NAMALWA (cell line): ENCODE measurements at regions not wholly inside any gene's neighbourhood (a gene's known extent, or its start where the extent isn't known, plus 50 kb on each side); places are given as distances from the start of the nearest gene placed in this dataset.

ENCODE experiments used
- DNase-seq: peaks from one replicate; pipeline ENCODE4 v3.0.0-alpha.2; 2015; ENCODE audit warnings: low spot score

DNA sequence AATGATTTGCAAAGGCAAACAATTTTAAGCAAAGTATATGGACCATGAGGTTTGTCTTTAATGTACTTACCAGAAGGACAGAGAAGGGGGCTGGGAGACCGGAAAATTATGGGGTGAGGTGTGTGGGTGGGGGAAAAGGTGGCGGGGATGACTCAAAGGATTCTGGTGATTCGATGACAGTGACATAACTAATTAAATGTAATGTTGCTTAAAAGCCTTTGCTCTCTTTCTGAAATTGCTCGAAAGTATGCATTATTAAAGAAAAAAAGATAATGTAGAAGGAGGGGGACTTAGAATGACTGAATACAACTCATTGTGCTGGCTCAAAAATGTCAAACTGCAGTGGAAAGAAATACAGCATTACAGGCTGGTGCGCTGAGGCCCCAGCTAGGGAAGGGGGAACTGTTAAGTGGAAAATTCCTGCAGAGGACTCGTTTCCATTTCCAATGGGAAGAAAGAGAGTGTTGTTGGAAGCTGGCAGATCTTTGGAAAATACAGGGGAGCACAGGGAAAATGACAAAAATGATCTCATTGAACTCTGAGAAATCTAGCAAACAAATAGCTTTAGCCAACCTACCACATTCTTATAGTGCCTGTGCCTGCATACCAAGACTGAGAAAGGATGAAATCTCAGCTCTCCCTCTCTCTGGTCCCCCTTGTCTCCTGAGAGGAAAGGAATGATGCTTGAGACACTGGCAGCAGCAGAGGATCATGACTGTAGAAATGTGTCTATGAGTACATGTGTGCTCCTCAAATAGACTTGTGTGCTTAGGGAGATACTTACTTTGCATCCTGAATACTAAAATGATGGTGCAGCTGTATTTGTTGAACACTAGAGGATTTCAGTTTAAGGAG is 632.4 kb downstream of the NYAP2 start:
- no peak for DNase-seq

DNA sequence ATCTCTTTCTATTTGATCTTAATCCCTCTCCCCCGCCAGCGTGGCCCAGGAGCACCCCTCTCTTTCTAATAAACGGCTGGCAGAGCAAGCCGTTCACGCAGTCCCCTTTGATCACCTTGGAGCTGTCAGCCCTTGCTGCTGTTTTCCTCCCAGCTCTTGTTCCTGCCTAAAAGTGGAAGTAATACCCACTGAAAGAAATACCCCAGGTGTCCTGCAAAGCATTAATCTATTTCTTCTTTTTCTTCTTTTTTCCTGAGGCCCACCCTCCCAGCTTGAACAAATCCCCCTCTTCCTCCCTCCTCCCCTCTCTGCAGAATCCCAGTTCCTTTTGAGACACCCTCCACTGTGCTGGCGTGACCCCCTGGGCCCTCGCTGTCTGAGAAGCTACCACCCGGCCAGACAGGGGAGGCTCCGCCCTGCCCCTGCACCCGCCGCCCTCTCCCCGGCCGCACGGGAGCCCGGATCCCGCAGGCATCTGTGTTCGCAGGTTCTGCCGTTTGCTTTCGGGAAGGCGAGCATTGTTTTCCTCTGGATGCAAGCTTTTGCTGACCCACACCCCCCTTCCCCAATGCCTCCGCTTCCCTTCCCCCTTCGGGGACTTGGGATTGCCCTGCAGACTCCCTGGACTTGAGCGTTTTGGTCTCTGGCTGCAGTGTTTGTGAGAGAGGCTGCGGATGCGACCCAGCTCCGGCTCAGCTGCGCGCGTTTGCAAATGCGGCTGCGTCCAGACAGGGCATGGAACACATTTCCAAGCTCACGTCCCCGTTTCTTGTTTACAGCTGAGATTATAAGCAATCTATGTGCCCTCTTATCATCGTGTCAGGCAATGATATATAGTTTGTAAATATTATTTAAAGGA is 631.5 kb downstream of the NYAP2 start:
- DNase-seq = no peak

DNA sequence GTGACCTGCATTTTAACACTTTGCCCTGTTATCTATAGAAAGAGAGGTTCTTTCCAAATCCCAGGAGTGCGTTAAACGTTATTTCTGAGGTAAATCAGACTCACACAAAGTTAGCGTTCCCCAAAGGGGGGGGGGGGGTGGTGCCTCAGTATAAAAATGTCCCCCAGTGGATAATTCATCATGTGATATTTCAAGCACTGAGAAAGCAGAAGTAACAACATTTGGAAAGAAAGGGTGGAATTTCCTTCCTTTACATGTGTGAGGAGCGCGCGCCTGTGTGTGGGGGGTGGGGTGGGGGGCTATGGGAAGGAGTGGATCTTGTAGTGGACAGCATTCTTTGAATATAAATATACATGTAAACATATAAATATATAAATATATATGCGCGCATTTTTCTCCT is 630.9 kb downstream of the NYAP2 start:
- DNase-seq = no peak

DNA sequence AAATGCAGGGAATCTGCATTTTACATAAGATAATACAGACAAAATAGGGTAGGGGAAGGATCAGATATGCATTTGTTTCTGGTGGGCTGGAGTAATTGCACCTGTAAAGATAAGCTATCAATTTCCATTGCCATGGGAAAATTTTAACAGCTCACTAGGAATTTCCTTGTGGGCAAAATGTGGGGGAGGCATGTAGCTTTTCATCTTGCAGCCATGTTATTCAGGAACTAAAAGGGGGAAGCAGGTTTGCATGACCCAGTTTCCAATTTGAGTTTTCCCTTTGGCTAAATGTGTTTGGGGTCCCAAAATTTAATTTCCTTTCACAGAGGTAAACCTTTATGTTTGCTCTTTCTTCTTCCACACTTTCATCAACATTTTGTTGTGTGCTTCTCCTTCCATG is 624.4 kb downstream of the NYAP2 start:
- no peak for DNase-seq

DNA sequence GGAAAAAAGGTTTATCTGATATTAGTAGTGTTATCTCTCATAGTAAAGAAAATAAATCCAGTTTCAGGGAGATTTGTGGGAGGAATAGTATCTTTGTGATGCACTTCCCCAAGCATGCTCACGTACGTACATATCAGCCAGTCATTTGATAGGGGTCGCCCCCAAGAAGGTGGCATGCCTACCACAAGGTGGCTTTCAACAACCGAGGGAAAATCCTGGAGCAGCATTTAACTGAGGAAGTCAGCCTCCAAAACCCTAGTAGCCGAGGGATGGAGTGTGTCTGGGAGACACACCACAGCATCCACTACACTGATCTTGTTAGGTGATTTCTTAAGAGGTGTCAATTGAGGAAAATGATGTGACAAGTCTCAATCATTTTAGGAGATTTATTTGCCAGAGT is 623.9 kb downstream of the NYAP2 start:
- DNase-seq = no peak

DNA sequence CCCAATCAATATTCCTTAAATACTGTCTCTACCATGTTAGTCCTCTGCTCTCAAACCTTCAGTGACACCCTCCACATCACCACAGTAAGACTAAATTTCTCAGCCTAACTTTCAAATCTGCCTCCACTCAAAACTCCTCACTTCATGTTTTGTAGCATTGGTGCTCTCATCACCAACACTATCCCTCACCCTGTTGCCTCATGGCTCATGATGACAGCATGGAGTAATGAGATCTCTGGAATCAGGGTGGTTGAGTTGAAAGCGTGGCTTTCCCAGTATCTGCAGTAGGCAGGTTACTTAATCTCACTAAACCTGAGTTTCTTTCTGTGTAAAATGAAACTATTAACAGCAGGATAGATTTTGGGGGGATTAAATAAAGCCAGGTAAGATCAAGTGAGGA is 621.4 kb downstream of the NYAP2 start:
- DNase-seq = no peak

DNA sequence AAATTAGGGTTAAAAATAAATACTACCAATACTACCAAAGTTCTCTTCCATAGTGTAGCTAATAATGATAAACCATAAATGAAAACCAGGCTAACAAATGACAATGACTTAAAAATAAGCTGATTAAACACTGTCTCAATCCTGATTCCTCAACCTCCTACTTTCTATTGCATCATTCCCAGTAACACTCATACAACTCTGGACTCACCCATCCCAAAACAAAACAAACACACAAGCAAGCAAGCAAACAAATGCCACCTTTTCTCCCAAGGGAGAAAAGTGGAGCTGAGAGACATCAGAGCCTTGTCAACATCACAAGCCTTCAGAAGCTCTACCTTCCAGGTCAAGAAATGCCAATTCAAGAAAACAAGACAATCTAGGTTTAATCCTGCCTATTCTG is 620.7 kb downstream of the NYAP2 start:
- no peak for DNase-seq

DNA sequence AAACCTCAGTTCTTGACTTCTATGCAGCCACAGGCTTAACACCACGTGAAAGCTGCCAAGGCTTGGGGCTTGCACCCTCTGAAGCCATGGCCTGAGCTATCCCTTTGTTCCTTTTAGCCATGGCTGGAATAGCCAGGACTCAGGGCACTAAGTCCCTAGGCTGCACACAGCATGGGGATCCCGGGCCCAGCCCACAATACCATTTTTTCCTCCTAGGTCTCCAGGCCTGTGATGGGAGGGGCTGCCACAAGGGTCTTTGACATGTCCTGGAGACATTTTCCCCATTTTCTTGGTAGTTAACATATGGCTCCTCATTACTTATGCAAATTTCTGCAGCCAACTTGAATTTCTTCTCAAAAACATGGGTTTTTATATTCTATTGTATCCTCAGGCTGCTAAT is 619.1 kb downstream of the NYAP2 start:
- DNase-seq = no peak

DNA sequence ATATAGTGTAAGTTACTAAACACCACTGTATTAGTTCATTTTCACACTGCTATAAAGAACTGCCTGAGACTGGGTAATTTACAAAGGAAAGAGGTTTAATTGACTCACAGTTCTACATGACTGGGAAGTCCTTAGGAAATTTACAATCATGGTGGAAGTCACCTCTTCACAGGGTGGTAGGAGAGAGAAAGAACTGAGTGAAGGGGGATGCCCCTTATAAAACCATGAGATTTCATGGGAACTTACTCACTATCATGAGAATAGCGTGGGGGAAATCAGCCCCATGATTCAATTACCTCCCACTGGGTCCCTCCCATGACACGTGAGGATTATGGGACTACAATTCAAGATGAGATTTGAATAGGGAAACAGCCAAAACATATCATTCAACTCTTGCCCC is 618.0 kb downstream of the NYAP2 start:
- DNase-seq = no peak

DNA sequence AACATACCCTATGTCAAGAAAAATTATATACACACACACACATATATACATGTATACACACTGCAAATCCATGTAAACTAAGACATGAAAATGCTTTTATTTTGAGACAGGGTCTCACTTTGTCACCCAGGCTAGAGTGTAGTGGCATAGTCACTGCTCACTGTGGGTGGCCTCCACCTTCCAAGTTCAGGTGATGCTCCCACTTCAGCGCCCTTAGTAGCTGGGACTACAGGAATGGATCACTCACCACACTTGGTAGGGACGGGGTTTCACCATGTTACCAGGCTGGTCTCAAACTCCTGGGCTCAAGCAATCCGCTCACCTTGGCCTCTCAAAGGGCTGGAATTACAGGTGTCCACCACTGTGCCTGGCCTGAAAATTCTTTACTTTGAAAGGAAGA is 617.6 kb downstream of the NYAP2 start:
- DNase-seq = no peak

DNA sequence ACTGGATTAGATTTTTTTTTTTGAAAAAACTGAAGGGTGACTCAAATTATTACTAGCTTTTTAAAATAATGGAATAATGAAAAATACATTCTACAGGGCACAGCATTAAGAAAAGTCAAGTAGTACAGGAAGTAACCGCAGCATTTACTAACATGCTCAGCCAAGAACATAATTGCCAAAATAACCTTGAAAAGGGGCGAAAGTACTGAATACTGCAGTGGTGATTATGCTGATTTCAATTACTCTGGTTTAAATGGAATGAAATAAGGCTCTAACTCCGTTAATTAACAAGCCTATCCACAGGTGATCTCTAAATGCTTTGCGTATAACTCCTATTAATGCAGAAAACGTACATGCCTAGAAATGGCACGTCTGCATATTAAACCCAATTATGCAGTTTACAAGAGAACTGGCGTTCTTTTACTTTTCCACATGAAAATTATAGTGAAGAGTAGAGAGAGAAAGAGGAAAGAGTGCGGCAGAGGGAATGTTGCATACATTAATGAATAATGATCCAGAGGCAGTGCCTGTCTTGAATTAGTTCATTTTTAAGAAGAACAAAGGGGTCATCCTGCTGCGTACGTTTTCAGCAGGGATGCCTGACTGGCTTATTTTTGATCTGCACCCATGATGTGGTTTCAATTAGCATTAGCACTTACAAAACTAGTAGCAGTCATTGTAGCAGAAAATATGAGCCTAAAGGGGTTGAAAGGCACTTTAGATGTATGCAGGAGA is 612.4 kb downstream of the NYAP2 start:
- DNase-seq = no peak

DNA sequence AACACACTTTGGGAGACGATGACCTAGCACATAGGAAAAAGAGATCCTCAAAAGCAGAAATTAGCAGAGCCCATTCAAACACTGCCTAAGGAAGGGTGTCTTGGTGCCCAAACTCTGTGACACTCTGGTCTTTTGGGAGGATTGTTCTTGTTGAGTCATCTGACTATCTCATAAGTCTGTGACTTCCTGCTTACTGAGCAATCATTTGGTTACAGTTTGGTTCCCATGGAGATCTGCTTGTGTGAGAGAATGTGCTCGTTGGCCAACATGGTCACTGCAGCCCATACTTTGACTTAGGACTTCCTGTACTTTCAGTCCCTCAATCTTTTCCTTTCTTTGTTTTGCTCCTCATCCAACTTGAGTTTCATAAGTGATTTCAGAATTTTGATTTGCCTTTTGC is 602.9 kb downstream of the NYAP2 start:
- no peak for DNase-seq

DNA sequence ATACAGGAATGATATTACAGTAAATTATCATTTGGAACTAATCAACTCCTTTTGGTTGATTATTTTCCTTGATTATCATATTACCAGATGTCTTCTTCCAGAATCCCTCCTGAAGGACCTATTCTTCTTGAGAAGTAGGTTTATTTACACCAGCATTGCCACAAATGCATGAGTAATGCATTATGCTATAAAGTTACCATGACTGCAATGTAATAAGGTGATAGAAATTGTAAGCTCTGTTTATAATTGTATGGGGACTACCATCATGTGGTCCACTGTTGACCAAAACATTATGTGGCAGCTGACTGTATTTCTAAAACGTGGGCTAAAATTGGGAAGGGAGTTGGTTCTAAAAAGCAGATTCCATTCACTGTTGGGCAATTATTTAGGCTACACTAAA is 602.2 kb downstream of the NYAP2 start:
- DNase-seq = no peak

DNA sequence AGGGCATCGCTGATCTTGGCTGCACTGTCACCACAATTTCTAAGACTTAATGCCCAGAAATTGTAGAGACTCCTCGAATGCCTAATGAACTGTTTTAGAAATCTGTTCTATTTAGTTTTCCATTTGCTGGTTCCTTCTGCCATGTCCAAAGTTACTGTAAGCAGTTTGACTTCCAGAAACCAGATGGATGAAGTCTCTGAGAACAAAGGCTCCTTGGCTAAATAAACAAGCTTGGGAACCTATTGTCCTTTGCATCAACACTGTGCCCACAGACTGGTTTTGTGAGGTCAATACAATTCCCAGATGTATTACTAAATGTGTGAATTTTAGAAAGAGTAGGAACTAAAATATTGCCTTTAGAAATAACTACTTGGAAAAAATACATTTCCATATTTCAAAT is 600.2 kb downstream of the NYAP2 start:
- DNase-seq = no peak

DNA sequence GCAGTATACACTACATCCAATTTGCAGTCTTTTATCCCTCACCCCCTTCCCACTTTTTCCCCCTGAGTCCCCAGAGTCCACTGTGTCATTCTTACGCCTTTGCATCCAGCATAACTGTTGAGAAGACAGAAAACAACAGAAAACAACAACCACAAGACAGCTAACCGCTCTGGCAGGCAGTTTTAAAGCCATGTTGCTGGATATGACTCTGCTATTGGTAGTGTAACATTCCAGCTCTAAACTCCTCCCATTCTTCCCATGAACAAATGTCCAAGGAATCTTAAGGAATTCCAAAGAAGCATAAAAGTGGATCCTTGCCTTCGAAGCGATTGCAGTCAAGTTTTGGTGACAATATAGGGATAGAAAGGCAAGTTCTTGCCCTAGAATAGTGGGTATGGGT is 599.1 kb downstream of the NYAP2 start:
- DNase-seq = no peak

DNA sequence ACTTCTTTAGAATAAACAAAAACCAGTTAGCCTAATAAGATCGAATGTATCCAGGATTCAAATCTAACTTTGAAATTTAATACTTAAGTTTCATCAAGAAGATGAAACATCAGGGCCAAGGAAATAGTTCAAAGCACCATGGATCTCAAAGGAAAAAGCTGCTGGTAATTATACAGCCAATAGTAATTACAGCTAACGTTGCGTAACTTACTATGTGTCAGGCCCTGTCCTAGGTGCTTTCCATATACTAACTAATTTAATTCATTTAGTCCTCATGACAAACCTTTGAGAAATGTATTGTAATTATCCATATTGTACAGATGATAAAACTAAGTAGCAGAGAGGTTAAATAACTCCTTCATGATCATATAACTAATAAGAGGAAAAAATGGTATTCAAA is 598.6 kb downstream of the NYAP2 start:
- no peak for DNase-seq

DNA sequence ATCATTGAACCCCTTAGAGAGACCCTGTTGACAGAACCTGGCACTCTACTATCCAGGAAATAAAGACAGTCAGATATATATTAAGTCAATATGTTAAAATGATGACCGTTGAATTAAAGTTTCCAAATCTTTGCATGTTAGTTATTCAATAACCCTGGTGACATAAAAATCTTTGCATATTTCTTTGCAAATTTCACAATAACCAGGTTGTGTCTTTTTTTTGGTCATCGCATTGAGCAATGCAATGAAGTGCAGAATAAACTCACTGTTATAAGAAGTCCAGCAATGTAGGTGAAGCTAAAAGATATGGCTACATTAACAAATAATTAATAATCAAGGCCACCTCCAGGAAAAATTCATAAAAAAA is 596.9 kb downstream of the NYAP2 start:
- no peak for DNase-seq

DNA sequence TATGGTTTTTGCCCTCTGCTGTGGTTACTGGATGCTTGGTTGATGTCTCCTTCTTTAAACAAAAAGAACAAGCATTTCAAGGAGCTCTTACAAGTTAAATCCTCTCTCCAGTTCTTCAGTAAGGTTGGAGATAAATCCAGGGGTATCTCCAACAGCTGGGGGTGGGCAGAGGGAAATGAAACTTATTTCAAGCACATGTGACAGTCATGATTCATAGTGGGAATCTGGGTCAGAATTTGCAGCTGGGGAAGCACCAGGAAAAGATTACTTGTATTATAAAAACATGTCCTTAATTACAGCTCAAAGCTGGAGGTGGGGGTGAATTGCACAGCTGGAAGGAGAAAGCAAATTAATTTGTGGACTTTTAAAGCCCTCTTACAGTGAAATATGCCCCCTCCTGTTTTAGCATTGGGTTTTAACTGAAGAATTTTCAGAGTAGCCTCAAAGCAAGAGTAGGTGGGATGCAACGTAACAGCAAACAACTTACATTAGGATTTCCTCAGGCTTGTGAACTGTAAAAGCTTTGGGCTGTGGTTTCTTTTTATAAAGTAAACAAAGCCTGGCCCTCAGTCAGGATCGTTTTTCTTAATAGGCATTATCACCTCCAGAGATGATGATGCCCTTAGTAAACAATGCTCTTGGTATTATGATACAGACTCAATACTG is 596.4 kb downstream of the NYAP2 start:
- DNase-seq = no peak

DNA sequence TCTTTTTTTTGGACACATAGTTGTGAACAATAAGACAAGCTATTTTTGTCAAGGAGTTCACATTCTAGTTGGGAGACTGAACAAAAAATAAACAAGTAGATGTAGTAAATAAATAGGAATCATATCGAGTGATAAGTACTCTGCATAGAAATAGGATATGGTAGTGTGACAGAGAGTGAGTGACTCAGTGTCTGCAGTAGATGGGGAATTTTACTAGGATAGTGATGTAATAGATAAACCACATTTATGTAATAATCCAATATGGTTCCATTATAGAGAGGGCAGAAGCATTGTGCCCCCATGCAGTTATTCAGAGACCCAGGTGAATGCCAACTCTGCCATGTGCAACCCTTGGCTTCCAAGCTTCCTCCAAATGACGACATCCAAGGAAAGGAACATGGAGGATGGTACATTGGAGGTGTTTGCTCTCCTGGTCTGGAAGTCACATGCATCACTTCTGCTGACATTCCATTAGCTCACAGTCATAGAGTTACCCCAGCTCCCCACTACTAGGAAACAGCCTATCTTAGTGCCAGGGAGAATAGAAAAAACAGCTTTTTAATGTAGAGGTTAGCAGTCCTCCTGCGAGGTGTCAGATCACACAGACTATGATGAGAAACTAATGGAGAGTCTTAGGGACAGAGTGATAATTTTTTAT is 595.4 kb downstream of the NYAP2 start:
- DNase-seq = no peak

DNA sequence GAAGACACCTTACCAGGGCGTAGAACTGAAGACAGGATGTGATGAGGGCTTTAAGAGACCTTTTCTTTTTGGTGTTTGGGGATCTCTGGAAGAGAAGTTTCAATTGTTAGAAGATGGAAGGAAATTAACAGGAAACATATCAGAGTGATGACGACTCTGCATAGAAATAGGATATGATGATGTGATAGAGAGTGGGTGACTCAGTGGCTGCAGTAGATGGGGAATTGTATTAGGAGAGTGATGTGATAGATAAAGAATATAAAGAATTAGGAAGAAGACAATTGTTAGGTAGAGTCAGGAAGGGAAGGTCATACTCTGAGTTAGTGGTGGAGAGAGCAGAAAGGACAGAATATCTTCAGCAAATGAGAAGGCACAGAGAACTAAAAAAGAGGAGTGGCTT is 593.9 kb downstream of the NYAP2 start:
- DNase-seq = no peak

DNA sequence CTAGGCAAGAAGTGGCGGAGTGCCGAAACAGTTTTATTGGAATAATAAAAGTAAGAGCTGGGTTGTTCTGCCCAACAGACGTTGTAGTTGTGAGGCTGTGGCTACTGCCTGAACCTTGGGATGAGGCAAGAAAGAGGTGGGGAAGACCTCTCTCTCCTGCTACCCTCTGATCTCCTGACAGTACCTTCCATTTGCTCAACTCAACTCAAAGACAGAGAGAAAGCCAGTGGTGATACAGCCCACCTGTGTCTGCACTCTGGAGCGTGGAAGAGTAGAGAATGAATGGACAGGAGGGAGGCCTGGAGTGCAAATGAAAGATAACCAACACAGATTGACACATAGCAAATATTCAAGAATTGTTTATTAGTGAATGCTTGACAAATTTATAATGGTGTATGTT is 590.3 kb downstream of the NYAP2 start:
- no peak for DNase-seq

DNA sequence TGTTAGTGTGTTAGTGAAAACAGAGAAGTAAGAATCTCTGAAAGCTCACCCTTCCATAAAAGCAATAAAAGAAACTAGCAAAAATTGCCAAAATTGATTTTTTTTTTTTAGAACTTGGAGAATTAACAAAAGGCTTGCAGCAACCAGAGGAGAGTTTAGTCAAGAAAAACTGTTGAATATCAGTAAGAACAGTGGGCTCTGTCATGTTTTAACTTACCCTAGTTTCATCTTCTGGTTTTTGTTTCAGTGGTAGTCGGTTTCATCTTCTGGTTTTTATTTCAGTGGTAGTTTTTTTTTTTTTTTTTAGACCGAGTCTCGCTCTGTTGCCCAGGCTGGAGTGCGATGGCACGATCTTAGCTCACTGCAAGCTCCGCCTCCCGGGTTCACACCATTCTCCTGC is 580.9 kb downstream of the NYAP2 start:
- no peak for DNase-seq
